ENCODE measurements at regions not wholly inside any gene's neighbourhood (a gene's known extent, or its start where the extent isn't known, plus 50 kb on each side); places are given as distances from the start of the nearest gene placed in this dataset.
"Not testable (repeated sequence)": the region's sequence is repeated elsewhere in the genome, so short reads cannot be mapped to it uniquely, and the experiment has no call there.

DNA sequence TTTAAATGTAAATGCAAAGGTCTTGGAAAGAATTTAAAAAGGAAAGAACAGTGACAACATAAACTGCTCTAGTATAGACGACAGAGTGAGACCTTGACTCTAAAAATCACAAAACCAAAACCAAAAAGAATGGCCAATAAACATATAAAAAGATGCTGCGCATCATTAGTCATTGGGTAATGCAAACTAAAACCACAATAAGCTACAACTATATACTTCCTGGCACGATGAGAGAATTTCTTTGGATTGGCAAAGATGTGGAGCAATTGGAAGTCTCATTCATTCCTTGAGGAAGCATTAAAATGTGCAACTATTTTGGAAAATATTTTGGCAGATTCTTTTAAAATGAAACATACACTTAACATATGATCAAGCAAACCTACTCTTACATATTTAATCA, 98.7 kb upstream of the ZPLD1 start:
- DNase-seq (ENCODE audit: low spot score) = no peak

DNA sequence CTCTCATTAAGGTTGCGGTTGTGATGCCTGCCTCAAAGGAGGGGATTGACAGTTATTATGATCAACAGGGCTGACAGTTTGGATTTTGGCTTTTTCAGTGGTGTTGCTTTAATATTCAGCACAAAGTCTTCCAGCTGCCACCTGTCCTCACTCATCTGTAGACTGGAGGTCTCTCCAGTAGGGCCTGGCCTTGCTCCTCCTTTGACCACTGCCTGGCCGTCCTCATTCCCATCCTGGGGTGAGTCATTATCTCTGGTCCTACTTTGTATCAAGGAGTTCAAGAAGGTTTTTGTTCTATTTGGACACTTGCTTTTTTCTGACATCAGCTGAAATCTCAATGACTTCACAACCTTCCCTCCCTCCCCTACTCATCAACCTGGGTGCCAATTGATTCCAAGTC, 95.1 kb upstream of the ZPLD1 start:
- DNase-seq (ENCODE audit: low spot score) = no peak

DNA sequence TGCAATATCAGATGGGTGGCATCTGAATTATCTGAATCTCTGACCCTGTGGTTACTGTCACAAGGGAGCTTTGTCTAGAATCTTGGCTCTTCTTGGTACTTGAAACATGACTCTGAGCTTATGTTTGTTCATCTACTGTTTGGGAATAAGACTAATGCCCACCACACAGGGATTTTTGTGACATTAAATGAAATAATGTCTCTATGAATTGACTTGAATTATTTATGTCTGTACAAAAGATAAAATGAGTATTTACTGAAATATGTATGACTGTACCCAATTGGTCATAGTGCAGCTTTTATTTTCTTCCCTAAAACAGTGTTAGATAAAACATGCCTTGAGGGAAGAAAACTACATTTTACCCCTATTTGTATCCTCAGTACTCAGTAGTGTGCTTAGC, 87.9 kb upstream of the ZPLD1 start:
- no peak for DNase-seq (ENCODE audit: low spot score)

DNA sequence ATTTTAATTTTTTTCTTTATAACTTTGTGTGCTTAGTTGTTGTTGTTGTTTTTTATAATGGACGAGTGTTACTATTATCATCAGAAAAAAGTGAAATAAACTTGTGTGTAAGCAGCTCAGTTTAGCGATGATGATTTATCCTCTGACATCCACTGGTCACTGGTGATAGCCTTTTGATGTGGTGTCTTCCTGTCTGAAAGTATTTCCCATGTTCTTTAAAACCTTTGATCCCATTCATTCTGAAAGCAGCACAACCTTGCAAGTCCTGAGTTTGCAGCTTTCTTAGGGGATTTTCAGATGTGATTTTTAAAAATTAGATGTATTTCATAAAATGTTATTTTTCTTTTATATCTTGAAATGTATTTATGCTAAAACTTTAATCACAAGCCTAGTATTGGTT, 85.9 kb upstream of the ZPLD1 start:
- DNase-seq (ENCODE audit: low spot score) = no peak

DNA sequence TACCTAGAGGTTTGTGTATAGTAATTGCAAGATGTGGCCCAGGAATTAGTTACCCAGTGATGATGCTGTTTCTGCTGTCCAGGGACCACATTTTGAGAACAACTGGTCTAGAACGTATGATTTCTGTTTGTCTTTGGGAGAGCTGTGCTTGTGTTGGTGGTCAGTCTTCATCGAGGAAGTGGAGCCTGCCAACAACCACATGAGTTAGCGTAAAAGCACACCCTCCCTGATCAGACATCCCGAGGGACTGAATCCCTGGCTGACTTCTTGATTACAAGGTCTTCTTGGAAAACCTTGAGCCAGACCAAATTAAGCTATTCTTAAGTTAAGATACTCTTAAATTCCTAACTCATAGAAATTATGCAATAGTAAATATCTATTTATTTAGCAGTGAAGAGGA, 81.7 kb upstream of the ZPLD1 start:
- no peak for DNase-seq (ENCODE audit: low spot score)

DNA sequence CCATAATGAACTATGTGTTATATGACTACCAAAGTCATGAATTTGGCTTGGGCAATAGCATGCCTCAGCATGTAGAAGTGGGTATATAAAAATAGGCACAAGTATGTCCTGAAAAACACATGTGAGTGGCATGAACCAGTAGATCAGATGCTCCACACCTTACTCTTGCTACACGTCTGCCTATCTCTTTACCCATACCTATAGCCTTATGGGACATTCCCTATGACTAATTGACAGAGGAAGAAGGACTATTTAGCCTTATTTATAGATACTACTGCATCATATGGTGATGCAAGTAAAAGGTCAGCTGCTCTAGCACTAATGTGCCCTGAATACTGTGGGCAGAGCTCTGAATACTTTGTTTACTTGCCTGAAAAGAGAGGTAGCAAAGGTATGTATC, 81.0 kb upstream of the ZPLD1 start:
- DNase-seq (ENCODE audit: low spot score) = no peak

GRCh38 chr3:102354818-102355515, 79.8 kb upstream of the ZPLD1 start:
- no peak for DNase-seq (ENCODE audit: low spot score)

DNA sequence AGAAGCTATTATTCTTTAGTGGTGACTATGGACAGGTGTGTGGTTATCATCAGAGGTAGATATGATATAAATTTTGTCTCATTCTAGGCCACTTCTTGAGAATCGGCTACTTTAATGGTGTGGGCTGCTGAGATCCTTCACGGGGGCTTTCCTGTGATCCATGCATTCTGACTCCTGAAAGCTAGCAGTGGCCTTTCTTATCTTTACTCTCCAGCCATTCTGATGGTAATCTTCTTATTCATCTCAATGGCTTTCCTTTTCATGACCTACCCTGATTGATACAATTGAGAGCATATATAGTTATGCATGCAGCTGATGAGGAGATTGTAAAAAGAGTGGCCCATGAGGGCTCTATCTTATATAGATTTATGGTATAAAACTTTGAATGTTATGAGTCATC, 78.3 kb upstream of the ZPLD1 start:
- DNase-seq (ENCODE audit: low spot score) = no peak

DNA sequence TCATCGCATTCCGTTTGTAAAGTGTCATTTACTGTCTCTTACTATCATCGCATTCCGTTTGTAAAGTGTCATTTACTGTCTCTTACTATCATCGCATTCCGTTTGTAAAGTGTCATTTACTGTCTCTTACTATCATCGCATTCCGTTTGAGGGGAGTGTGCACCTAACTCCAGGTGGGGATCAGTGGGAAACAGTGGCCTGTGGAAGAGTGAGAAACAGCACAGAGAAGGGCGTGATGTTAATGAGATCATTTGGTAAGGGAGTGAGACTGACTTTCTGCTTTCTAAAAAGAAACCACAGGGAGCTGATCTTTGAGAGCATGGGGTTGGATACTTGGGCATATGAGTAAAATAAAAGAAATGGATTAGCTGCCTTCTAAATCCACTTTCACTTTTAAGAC, 77.5 kb upstream of the ZPLD1 start:
- not testable (repeated sequence) for DNase-seq (ENCODE audit: low spot score)

DNA sequence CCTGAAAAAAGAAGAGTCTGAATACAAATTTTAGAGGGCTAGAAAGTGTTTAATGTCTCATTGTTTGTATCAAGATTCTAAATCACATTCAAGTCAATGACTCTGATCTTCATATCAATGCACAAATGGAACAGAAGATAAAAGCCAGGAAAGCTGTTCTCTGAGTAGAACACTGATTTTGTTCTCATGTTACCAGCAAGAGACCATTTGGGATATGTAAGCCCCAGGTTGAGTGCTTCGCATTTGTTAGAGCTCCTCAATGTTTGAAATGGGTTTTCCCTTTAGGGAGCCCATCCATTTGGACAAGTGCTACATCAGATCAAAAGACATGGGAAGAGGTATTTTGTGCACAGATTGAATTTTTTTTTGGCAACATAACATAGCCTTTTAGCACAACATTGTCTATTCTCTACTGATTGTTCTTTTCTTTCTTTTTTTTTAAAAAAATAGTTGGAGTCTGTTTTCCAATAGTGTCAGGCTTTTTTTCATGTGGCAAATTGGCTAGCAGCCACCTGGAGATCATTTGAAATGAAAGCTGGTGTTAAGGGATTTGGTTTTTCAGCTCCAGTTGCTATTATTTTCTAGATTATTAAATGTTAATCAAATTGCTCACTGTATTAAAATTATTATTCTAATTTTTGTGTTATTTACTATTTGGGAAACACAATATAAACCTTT, 74.5 kb upstream of the ZPLD1 start:
- no peak for DNase-seq (ENCODE audit: low spot score)

DNA sequence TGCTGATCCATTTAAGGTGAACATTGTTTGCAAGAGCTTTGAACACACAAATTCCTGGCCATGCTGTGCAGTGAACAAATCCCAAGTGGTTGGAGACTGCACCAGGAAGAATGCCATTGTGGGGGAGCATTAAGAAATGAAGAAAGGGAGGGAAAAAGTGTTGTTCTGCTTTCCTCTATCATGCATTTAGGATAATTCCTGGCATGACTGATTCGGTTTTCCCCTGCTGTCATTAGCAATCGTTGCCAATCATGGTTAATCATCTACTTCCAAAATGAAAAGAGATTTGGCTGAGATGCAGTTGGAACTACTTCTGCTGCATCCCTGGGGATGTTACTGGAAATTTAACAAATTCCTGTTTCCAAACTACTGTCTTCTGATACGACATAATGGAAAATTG, 73.7 kb upstream of the ZPLD1 start:
- DNase-seq (ENCODE audit: low spot score) = no peak

- not testable (repeated sequence) for DNase-seq (ENCODE audit: low spot score)
Observed at GRCh38 chr3:102366116-102366515, 68.7 kb upstream of the ZPLD1 start.

DNA sequence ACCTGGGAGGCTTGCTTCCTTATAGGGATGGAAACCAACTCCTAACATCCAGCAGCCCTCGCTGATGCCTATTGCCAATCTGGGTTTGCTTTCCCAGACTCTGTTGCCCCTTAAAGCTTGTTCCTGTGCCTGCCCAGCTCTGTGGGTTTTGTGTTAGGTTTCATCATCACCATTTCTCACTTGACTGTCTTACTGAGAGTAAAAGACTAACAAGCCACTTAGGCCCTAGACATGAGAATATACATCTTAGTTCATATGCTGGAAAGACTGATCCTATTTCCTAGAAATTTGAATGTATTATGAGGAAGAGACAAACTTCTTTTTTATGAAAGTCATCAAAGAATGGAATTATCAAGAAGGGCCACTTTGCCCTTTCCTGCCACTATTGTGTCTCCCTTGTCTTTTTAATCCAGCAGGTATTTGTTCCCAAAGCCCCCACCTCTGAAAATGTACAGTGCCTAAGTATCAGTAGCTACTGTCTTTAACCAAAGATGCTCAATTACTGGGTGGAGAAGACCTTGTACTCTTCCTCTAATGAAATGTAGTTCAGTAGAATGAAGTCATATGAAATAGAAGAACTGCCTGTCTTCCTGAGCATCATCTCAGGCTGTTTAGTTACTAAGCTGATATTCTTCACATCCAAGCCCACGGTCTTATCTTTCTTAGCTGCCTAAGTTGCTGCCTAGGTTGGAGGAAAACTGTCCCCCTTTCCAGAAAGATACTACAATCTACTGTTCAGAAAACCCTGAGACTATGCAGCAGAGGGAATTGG, 59.8 kb upstream of the ZPLD1 start:
- DNase-seq (ENCODE audit: low spot score) = no peak

GRCh38 chr3:102378216-102378615, 56.6 kb upstream of the ZPLD1 start:
- DNase-seq (ENCODE audit: low spot score) = no peak

- not testable (repeated sequence) for DNase-seq (ENCODE audit: low spot score)
Observed at GRCh38 chr3:102382201-102382600, 52.6 kb upstream of the ZPLD1 start.
